Cardiac muscle cell (in vitro differentiated cells and primary cell): ENCODE measurements at regions not wholly inside any gene's neighbourhood (a gene's known extent, or its start where the extent isn't known, plus 50 kb on each side); places are given as distances from the start of the nearest gene placed in this dataset.

Experiments
- DNase-seq, 2 donors: peaks; one replicate each; pipeline versions ENCODE4 v3.0.0 to v3.0.0-alpha.2; 2010 to 2017; ENCODE audit warnings: low read depth in 1 of 2, low spot score in 1 of 2
- H3K27ac ChIP-seq: fragments of 200-600 bp; sonication (generic); 2 replicates; pipeline ENCODE4 v1.5.1; 2016
- H3K27me3 ChIP-seq: fragments of 200-600 bp; sonication (generic); 2 replicates; pipeline ENCODE4 v1.6.0; 2016; ENCODE audit warnings: control low read depth
- H3K36me3 ChIP-seq: fragments of 200-600 bp; sonication (generic); 2 replicates; pipeline ENCODE4 v1.5.1; 2016; ENCODE audit warnings: control low read depth
- H3K4me1 ChIP-seq: fragments of 200-600 bp; sonication (generic); 2 replicates; pipeline ENCODE4 v1.8.1; 2017; ENCODE audit warnings: low read depth, mild to moderate bottlenecking, mixed run types
- H3K4me3 ChIP-seq: fragments of 200-600 bp; sonication (generic); 2 replicates; pipeline ENCODE4 v1.5.1; 2016; ENCODE audit warnings: mild to moderate bottlenecking
- H3K9me3 ChIP-seq: fragments of 200-600 bp; sonication (generic); 2 replicates; pipeline ENCODE4 v1.5.1; 2017; ENCODE audit warnings: low read depth, mild to moderate bottlenecking, control low read depth
- CTCF ChIP-seq: IDR thresholded peaks from 2 replicates; pipeline ENCODE4 v1.5.1; 2012; ENCODE audit warnings: low read depth, mild to moderate bottlenecking, low read length

GRCh38 chr12:78338054-78338785, 507.5 kb downstream of the NAV3 start:
- H3K27me3 ChIP-seq, result no peaks in the 10 kb centered on the region
- no peak for DNase-seq
- H3K9me3 ChIP-seq, result no peaks in the 10 kb centered on the region
- H3K4me1 ChIP-seq, result no peaks in the 10 kb centered on the region
- TF ChIP-seq CTCF, result no peak
- H3K4me3 ChIP-seq, result no peak overlapping the region
- no peaks in the 10 kb centered on the region for H3K36me3 ChIP-seq
- H3K27ac ChIP-seq, result no peak overlapping the region

- no peak for TF ChIP-seq CTCF
- Histone ChIP-seq H3K9me3 (no peaks in the 10 kb centered on the region), H3K27me3 (no peaks in the 10 kb centered on the region)
Measured at GRCh38 chr12:78340406-78340805, 509.7 kb downstream of the NAV3 start.

GRCh38 chr12:78343657-78344056, 513.0 kb downstream of the NAV3 start:
- Histone ChIP-seq H3K27me3 (no peaks in the 10 kb centered on the region), H3K9me3 (no peaks in the 10 kb centered on the region), H3K27ac (no peak overlapping the region), H3K36me3 (no peaks in the 10 kb centered on the region), H3K4me3 (no peak overlapping the region), H3K4me1 (no peaks in the 10 kb centered on the region)
- no peak for TF ChIP-seq CTCF
- DNase-seq, result no peak

More at GRCh38 chr12:78340406-78340805, 509.7 kb downstream of the NAV3 start:
- Histone ChIP-seq H3K4me1 (no peaks in the 10 kb centered on the region), H3K4me3 (no peak overlapping the region), H3K36me3 (no peaks in the 10 kb centered on the region), H3K27ac (no peak overlapping the region)
- no peak for DNase-seq

- Histone ChIP-seq H3K4me3 (no peak overlapping the region), H3K9me3 (no peaks in the 10 kb centered on the region), H3K4me1 (no peaks in the 10 kb centered on the region), H3K27me3 (no peaks in the 10 kb centered on the region), H3K27ac (no peak overlapping the region), H3K36me3 (no peaks in the 10 kb centered on the region)
- DNase-seq, result peak; percentile 4 to 20
- TF ChIP-seq CTCF, result no peak
Measured at GRCh38 chr12:78359520-78359919, 505.1 kb upstream of the SYT1 start.

GRCh38 chr12:78361683-78362082, 502.9 kb upstream of the SYT1 start:
- H3K27me3 ChIP-seq, result no peaks in the 10 kb centered on the region
- no peaks in the 10 kb centered on the region for H3K4me1 ChIP-seq
- H3K9me3 ChIP-seq, result no peaks in the 10 kb centered on the region
- H3K36me3 ChIP-seq, result no peaks in the 10 kb centered on the region
- TF ChIP-seq CTCF, result no peak
- H3K4me3 ChIP-seq, result no peak overlapping the region
- DNase-seq, result no peak
- H3K27ac ChIP-seq, result no peak overlapping the region

- Histone ChIP-seq H3K4me3 (no peak overlapping the region), H3K27ac (no peak overlapping the region), H3K9me3 (no peaks in the 10 kb centered on the region), H3K27me3 (no peaks in the 10 kb centered on the region), H3K36me3 (no peaks in the 10 kb centered on the region), H3K4me1 (no peaks in the 10 kb centered on the region)
- no peak for DNase-seq
- TF ChIP-seq CTCF, result no peak
Measured at GRCh38 chr12:78371284-78371683, 493.3 kb upstream of the SYT1 start.
